ENCODE measurements at regions not wholly inside any gene's neighbourhood (a gene's known extent, or its start where the extent isn't known, plus 50 kb on each side); places are given as distances from the start of the nearest gene placed in this dataset.
"Not testable (repeated sequence)": the region's sequence is repeated elsewhere in the genome, so short reads cannot be mapped to it uniquely, and the experiment has no call there.

- no peak for DNase-seq (ENCODE audit: low read depth in 2 of 2)
Observed at GRCh38 chr3:8307545-8308110, 194.0 kb upstream of the LMCD1 start.

GRCh38 chr3:8311321-8311720 is 190.3 kb upstream of the LMCD1 start:
- no peak for DNase-seq (ENCODE audit: low read depth in 2 of 2)

GRCh38 chr3:8312685-8313084 is 188.9 kb upstream of the LMCD1 start:
- no peak for DNase-seq (ENCODE audit: low read depth in 2 of 2)

- DNase-seq (ENCODE audit: low read depth in 2 of 2): no peak
Observed at GRCh38 chr3:8313560-8314267, 187.9 kb upstream of the LMCD1 start.

- not testable (repeated sequence) for DNase-seq (ENCODE audit: low read depth in 2 of 2)
Observed at GRCh38 chr3:8315526-8315925, 186.1 kb upstream of the LMCD1 start.

GRCh38 chr3:8317661-8318649 is 183.7 kb upstream of the LMCD1 start:
- DNase-seq (ENCODE audit: low read depth in 2 of 2): no peak

GRCh38 chr3:8319935-8320634 is 181.5 kb upstream of the LMCD1 start:
- DNase-seq (ENCODE audit: low read depth in 2 of 2): no peak

GRCh38 chr3:8320711-8321458 is 180.7 kb upstream of the LMCD1 start:
- DNase-seq (ENCODE audit: low read depth in 2 of 2): no peak

- peak; percentile 7 to 14 for DNase-seq (ENCODE audit: low read depth in 2 of 2)
Observed at GRCh38 chr3:8324747-8325146, 176.9 kb upstream of the LMCD1 start.

GRCh38 chr3:8325306-8325705 is 176.3 kb upstream of the LMCD1 start:
- no peak for DNase-seq (ENCODE audit: low read depth in 2 of 2)

GRCh38 chr3:8325833-8326232 is 175.8 kb upstream of the LMCD1 start:
- not testable (repeated sequence) for DNase-seq (ENCODE audit: low read depth in 2 of 2)

- DNase-seq (ENCODE audit: low read depth in 2 of 2): no peak
Observed at GRCh38 chr3:8327739-8328138, 173.9 kb upstream of the LMCD1 start.

GRCh38 chr3:8328967-8329366 is 172.7 kb upstream of the LMCD1 start:
- no peak for DNase-seq (ENCODE audit: low read depth in 2 of 2)

GRCh38 chr3:8329598-8329997 is 172.0 kb upstream of the LMCD1 start:
- DNase-seq (ENCODE audit: low read depth in 2 of 2): no peak

- no peak for DNase-seq (ENCODE audit: low read depth in 2 of 2)
Observed at GRCh38 chr3:8336456-8336855, 165.2 kb upstream of the LMCD1 start.

GRCh38 chr3:8338424-8338823 is 163.2 kb upstream of the LMCD1 start:
- DNase-seq (ENCODE audit: low read depth in 2 of 2): no peak

GRCh38 chr3:8341821-8342247 is 159.8 kb upstream of the LMCD1 start:
- no peak for DNase-seq (ENCODE audit: low read depth in 2 of 2)

- DNase-seq (ENCODE audit: low read depth in 2 of 2): no peak
Observed at GRCh38 chr3:8343058-8343457, 158.6 kb upstream of the LMCD1 start.

GRCh38 chr3:8345398-8345797 is 156.2 kb upstream of the LMCD1 start:
- DNase-seq (ENCODE audit: low read depth in 2 of 2): no peak

- DNase-seq (ENCODE audit: low read depth in 2 of 2): no peak
Observed at GRCh38 chr3:8348076-8348475, 153.5 kb upstream of the LMCD1 start.

GRCh38 chr3:8352475-8352874 is 149.1 kb upstream of the LMCD1 start:
- no peak for DNase-seq (ENCODE audit: low read depth in 2 of 2)
